Esophagus (tissue), 2 donors: ENCODE measurements at regions not wholly inside any gene's neighbourhood (a gene's known extent, or its start where the extent isn't known, plus 50 kb on each side); places are given as distances from the start of the nearest gene placed in this dataset.

Experiments used
- H3K27ac ChIP-seq, 2 donors: one replicate each; pipeline ENCODE4 v1.5.1; 2013; ENCODE audit warnings: low read depth in 2 of 2, mild to moderate bottlenecking in 2 of 2, inconsistent platforms in 1 of 2, low read length in 1 of 2, moderate library complexity in 1 of 2
- H3K27me3 ChIP-seq, 2 donors: one replicate each; pipeline ENCODE4 v1.6.1; 2013; ENCODE audit warnings: low read length in 2 of 2, control low read depth in 1 of 2, mild to moderate bottlenecking in 1 of 2; ENCODE audit not compliant: insufficient read depth in 2 of 2, control insufficient read depth in 1 of 2
- H3K36me3 ChIP-seq, 2 donors: one replicate each; pipeline ENCODE4 v1.6.1; 2013; ENCODE audit warnings: low read length in 1 of 2; ENCODE audit not compliant: control insufficient read depth in 2 of 2, insufficient read depth in 2 of 2
- H3K4me1 ChIP-seq, 2 donors: one replicate each; pipeline ENCODE4 v1.6.1; 2013; ENCODE audit warnings: low read length in 1 of 2; ENCODE audit not compliant: control insufficient read depth in 2 of 2, insufficient read depth in 2 of 2
- H3K4me3 ChIP-seq, 2 donors: one replicate each; pipeline ENCODE4 v1.5.1; 2013; ENCODE audit warnings: low read length in 2 of 2, mild to moderate bottlenecking in 2 of 2, low read depth in 1 of 2, moderate library complexity in 1 of 2
- H3K9me3 ChIP-seq, 2 donors: one replicate each; pipeline ENCODE4 v1.6.1; 2013; ENCODE audit warnings: mild to moderate bottlenecking in 2 of 2, low read depth in 1 of 2, low read length in 1 of 2, moderate library complexity in 1 of 2; ENCODE audit not compliant: control insufficient read depth in 2 of 2, insufficient read depth in 1 of 2
- WGBS, 2 donors: extraction: QIAGEN DNeasy Blood & Tissue Kit; methylation state at CpG; one replicate each; pipeline ENCODE4 v1.1.7; 2013; 5-methylcytosine and 5-hydroxymethylcytosine counted together
- donor health status: healthy with polysubstance abuse.
- donor health status: Bipolar disorder and iron deficiency.

DNA sequence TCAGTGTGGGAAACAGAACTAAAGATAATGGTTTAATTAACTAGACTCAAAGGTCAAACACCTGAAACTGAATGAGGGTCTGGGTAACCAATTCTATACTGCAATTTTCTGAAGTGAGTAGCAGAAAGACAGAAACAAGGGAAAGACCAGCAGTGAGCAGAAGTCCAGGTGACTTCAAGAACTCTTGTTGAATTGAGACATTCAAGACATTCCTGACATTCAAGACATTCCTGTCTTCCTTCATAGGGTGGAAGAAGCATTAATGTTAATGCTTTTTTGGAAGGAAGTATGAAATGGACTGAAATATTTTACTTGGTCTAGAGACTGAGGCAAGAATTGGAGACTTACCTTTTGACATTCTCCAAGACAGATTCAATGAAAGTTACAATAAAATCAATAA, 529.9 kb upstream of the MMS22L start:
- Histone ChIP-seq H3K9me3 (no peaks in the 10 kb centered on the region), H3K4me3 (no peak overlapping the region), H3K36me3 (no peaks in the 10 kb centered on the region), H3K27ac (no peak overlapping the region), H3K4me1 (no peaks in the 10 kb centered on the region), H3K27me3 (no peaks in the 10 kb centered on the region)

- H3K4me3 ChIP-seq: no peak overlapping the region
- 72 to 82% methylated on average over 4 of the region's 4 CpGs for WGBS, 2 donors
- H3K27ac ChIP-seq: no peak overlapping the region
- no peaks in the 10 kb centered on the region for H3K4me1 ChIP-seq
- no peaks in the 10 kb centered on the region for H3K9me3 ChIP-seq
- no peaks in the 10 kb centered on the region for H3K36me3 ChIP-seq
- H3K27me3 ChIP-seq: no peaks in the 10 kb centered on the region
Observed at GRCh38 chr6:97813889-97814567, 531.0 kb upstream of the MMS22L start.

DNA sequence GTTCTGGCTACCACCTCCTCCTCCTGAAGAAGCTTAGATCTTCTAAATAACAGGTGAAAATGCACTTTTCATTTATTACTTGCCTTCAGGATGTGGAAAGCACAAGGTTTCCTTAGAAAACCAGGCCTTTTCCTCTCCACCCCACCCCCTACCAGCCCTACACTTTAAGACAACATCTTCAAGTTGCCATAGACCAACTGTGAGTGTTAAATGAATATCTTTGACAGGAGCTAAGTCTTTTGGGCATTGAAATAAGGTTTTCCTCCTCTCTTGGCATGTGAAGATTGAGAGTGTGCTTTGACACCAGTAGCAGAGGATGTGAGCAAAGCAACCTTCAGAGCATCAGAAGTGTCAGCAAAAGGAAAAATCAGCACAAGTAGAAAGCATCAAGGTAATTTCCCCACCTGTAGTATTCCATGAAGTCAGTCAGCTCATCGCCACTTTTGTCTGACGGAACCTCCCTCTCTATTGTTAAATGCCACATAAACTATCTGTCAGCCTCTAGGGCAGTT, 532.3 kb upstream of the MMS22L start:
- H3K36me3 ChIP-seq: no peaks in the 10 kb centered on the region
- no peaks in the 10 kb centered on the region for H3K4me1 ChIP-seq
- no peak overlapping the region for H3K27ac ChIP-seq
- H3K27me3 ChIP-seq: no peaks in the 10 kb centered on the region
- WGBS, 2 donors: 60 to 77% methylated on average over 2 of the region's 2 CpGs
- H3K4me3 ChIP-seq: no peak overlapping the region
- H3K9me3 ChIP-seq: no peaks in the 10 kb centered on the region

DNA sequence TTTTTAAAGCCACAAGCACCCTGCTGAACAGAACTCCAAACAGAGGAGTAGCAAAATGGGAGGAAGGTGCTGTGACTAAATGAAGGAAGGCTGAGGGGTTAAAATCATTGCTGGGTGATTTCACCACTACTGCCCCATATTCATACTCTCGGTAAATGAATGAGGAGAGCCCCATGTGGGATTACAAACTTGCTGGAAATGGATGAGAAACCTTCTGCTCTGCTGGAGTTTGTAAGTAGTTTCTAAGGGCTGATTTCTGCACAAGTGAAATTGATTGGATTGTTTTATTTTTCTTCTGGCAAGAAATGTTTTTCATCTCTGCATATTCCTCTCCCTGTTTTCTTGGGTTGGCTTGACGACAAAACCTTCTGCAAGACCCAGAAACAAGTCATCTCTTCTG, 533.5 kb upstream of the MMS22L start:
- no peak overlapping the region for H3K4me3 ChIP-seq
- WGBS, 2 donors: 71% methylated on average over 2 of the region's 2 CpGs
- H3K27me3 ChIP-seq: no peaks in the 10 kb centered on the region
- no peaks in the 10 kb centered on the region for H3K9me3 ChIP-seq
- no peaks in the 10 kb centered on the region for H3K4me1 ChIP-seq
- H3K36me3 ChIP-seq: no peaks in the 10 kb centered on the region
- H3K27ac ChIP-seq: no peak overlapping the region

GRCh38 chr6:97819710-97820109, 536.7 kb upstream of the MMS22L start:
- Histone ChIP-seq H3K36me3 (no peaks in the 10 kb centered on the region), H3K27me3 (no peaks in the 10 kb centered on the region), H3K27ac (no peak overlapping the region), H3K4me1 (no peaks in the 10 kb centered on the region), H3K4me3 (no peak overlapping the region), H3K9me3 (no peaks in the 10 kb centered on the region)
- 60 to 67% methylated on average over 3 of the region's 3 CpGs for WGBS, 2 donors

- H3K4me3 ChIP-seq: no peak overlapping the region
- H3K27ac ChIP-seq: no peak overlapping the region
- no peaks in the 10 kb centered on the region for H3K27me3 ChIP-seq
- H3K36me3 ChIP-seq: no peaks in the 10 kb centered on the region
- H3K9me3 ChIP-seq: no peaks in the 10 kb centered on the region
- WGBS, 2 donors: 83% methylated on average over 5 of the region's 5 CpGs
- H3K4me1 ChIP-seq: no peaks in the 10 kb centered on the region
Observed at GRCh38 chr6:97820400-97820799, 537.4 kb upstream of the MMS22L start.

- no peak overlapping the region for H3K4me3 ChIP-seq
- no peaks in the 10 kb centered on the region for H3K27me3 ChIP-seq
- H3K9me3 ChIP-seq: no peaks in the 10 kb centered on the region
- 65 to 70% methylated on average over 2 of the region's 2 CpGs for WGBS, 2 donors
- no peak overlapping the region for H3K27ac ChIP-seq
- H3K36me3 ChIP-seq: no peaks in the 10 kb centered on the region
- H3K4me1 ChIP-seq: no peaks in the 10 kb centered on the region
Observed at GRCh38 chr6:97822632-97823031, 539.6 kb upstream of the MMS22L start.

DNA sequence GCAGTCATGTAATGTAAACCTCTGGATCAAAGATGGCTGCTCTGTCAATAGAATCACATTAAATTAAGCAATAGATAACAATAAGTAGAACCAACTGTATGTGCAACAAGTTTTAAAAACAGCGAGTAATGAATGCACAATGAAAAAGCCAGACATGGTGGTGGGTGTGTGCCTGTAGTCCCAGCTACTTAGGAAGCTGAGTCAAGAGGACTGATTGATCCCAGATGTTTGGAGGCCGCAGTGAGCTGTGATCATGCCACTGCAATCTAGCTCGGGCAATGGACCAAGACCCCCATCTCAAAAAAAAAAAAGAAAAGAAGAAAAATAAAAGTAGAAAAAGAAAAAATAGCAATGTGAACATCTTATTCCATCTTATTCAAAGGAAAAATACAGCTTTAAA, 558.7 kb upstream of the MMS22L start:
- H3K36me3 ChIP-seq: no peaks in the 10 kb centered on the region
- no peaks in the 10 kb centered on the region for H3K9me3 ChIP-seq
- no peak overlapping the region for H3K4me3 ChIP-seq
- 75 to 82% methylated on average over 3 of the region's 3 CpGs for WGBS, 2 donors
- no peak overlapping the region for H3K27ac ChIP-seq
- no peaks in the 10 kb centered on the region for H3K27me3 ChIP-seq
- no peaks in the 10 kb centered on the region for H3K4me1 ChIP-seq

GRCh38 chr6:97842521-97842920, 559.5 kb upstream of the MMS22L start:
- no peak overlapping the region for H3K27ac ChIP-seq
- H3K4me3 ChIP-seq: no peak overlapping the region
- WGBS, 2 donors: 87 to 91% methylated on average over 2 of the region's 2 CpGs
- no peaks in the 10 kb centered on the region for H3K9me3 ChIP-seq
- H3K4me1 ChIP-seq: no peaks in the 10 kb centered on the region
- H3K36me3 ChIP-seq: no peaks in the 10 kb centered on the region
- H3K27me3 ChIP-seq: no peaks in the 10 kb centered on the region

GRCh38 chr6:97849390-97849789, 566.4 kb upstream of the MMS22L start:
- no peak overlapping the region for H3K4me3 ChIP-seq
- no peaks in the 10 kb centered on the region for H3K27me3 ChIP-seq
- WGBS, 2 donors: 70 to 84% methylated on average over 2 of the region's 2 CpGs
- no peaks in the 10 kb centered on the region for H3K36me3 ChIP-seq
- H3K4me1 ChIP-seq: no peaks in the 10 kb centered on the region
- no peaks in the 10 kb centered on the region for H3K9me3 ChIP-seq
- H3K27ac ChIP-seq: no peak overlapping the region
